ENCODE measurements at regions not wholly inside any gene's neighbourhood (a gene's known extent, or its start where the extent isn't known, plus 50 kb on each side); places are given as distances from the start of the nearest gene placed in this dataset.
"Not testable (repeated sequence)": the region's sequence is repeated elsewhere in the genome, so short reads cannot be mapped to it uniquely, and the experiment has no call there.

- DNase-seq, result no peak
Observed at GRCh38 chr4:123682931-123683330, 286.3 kb downstream of the SPRY1 start.

GRCh38 chr4:123684937-123685336 is 288.3 kb downstream of the SPRY1 start:
- DNase-seq, result not testable (repeated sequence)

- DNase-seq, result not testable (repeated sequence)
Observed at GRCh38 chr4:123695531-123695930, 298.9 kb downstream of the SPRY1 start.

- DNase-seq, result no peak
Observed at GRCh38 chr4:123696687-123697086, 300.1 kb downstream of the SPRY1 start.

- no peak for DNase-seq
Observed at GRCh38 chr4:123698556-123698955, 302.0 kb downstream of the SPRY1 start.

- DNase-seq, result no peak
Observed at GRCh38 chr4:123699880-123700771, 303.5 kb downstream of the SPRY1 start.

- DNase-seq, result no peak
Observed at GRCh38 chr4:123701131-123701575, 304.6 kb downstream of the SPRY1 start.

- no peak for DNase-seq
Observed at GRCh38 chr4:123705419-123705818, 308.8 kb downstream of the SPRY1 start.

- DNase-seq, result no peak
Observed at GRCh38 chr4:123706973-123707372, 310.4 kb downstream of the SPRY1 start.

GRCh38 chr4:123708902-123709301 is 312.3 kb downstream of the SPRY1 start:
- DNase-seq, result no peak

- DNase-seq, result no peak
Observed at GRCh38 chr4:123709336-123709735, 312.7 kb downstream of the SPRY1 start.

GRCh38 chr4:123731035-123731434 is 334.4 kb downstream of the SPRY1 start:
- no peak for DNase-seq

GRCh38 chr4:123737156-123737555 is 340.6 kb downstream of the SPRY1 start:
- DNase-seq, result no peak

- no peak for DNase-seq
Observed at GRCh38 chr4:123739806-123740205, 343.2 kb downstream of the SPRY1 start.

- DNase-seq, result no peak
Observed at GRCh38 chr4:123740236-123740635, 343.6 kb downstream of the SPRY1 start.

- no peak for DNase-seq
Observed at GRCh38 chr4:123741906-123742305, 345.3 kb downstream of the SPRY1 start.

GRCh38 chr4:123743848-123744247 is 347.3 kb downstream of the SPRY1 start:
- DNase-seq, result no peak

GRCh38 chr4:123744664-123745290 is 348.2 kb downstream of the SPRY1 start:
- no peak for DNase-seq

- DNase-seq, result no peak
Observed at GRCh38 chr4:123747016-123747415, 350.4 kb downstream of the SPRY1 start.

GRCh38 chr4:123748806-123749205 is 352.2 kb downstream of the SPRY1 start:
- no peak for DNase-seq

GRCh38 chr4:123749383-123749782 is 352.8 kb downstream of the SPRY1 start:
- DNase-seq, result no peak

GRCh38 chr4:123750044-123750443 is 353.4 kb downstream of the SPRY1 start:
- no peak for DNase-seq

GRCh38 chr4:123755655-123756054 is 359.1 kb downstream of the SPRY1 start:
- DNase-seq, result no peak

GRCh38 chr4:123767806-123768205 is 371.2 kb downstream of the SPRY1 start:
- no peak for DNase-seq

All from stimulated activated CD4-positive, alpha-beta T cell treated with anti-CD3 and anti-CD28 coated beads, Interleukin-4, amount 100 ng/mL, for 1 hour (primary cell).